ENCODE measurements at regions not wholly inside any gene's neighbourhood (a gene's known extent, or its start where the extent isn't known, plus 50 kb on each side); places are given as distances from the start of the nearest gene placed in this dataset.

DNA sequence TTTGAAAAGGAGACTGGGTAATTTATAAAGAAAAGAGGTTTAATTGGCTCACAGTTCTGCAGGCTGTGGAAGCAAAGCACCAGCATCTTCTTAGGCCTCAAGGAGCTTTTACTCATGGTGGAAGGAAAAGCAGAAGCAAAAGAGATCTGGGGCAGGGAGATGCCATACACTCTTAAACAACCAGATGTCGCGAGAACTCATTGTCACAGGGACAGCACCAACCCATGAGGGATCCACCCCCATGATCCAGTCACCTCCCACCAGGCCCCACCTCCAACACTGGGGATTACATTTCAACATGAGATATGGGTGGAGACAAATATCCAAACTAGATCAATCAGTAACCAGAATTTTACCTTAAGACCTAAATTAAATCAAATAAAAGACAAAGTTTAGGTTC, 87.2 kb downstream of the C11orf91 start:
- Mint-ChIP-seq H3K27me3 (ENCODE audit: low read depth in 3 of 3) (peaks cover 2 to 5% (median 2%) of the 10 kb centered on the region in 3 donors), H3K4me1 (no peaks in the 10 kb centered on the region), H3K27ac (no peak overlapping the region), H3K9me3 (peaks cover 0 to 7% (median 2%) of the 10 kb centered on the region in 7 donors), H3K36me3 (no peaks in the 10 kb centered on the region), H3K4me3 (no peak overlapping the region)
- H3K36me3 ChIP-seq (replicated peaks in 1 of 2; ENCODE audit: control insufficient read depth in 1 of 2, insufficient read depth in 2 of 2, low read length in 2 of 2): no peaks in the 10 kb centered on the region
- no peaks in the 10 kb centered on the region for H3K79me2 ChIP-seq (ENCODE audit: insufficient read depth, low read length)
- WGBS (ENCODE audit: insufficient coverage): 64% methylated on average over 2 of the region's 2 CpGs
- H3K27ac ChIP-seq (ENCODE audit: low read depth in 1 of 2, low read length in 2 of 2): no peak overlapping the region
- H2AFZ ChIP-seq (ENCODE audit: insufficient read depth, low read depth, low read length, poor library complexity, severe bottlenecking): no peak overlapping the region
- H3K4me3 ChIP-seq (replicated peaks in 1 of 3; ENCODE audit: low read depth in 2 of 3, low read length in 3 of 3): no peak overlapping the region
- intact Hi-C loops (cut with micrococcal nuclease): no loop called here
- H3K9me3 ChIP-seq (replicated peaks in 1 of 2; ENCODE audit: control insufficient read depth in 1 of 2, insufficient read depth in 1 of 2, low read length in 2 of 2): no peaks in the 10 kb centered on the region
- no peaks in the 10 kb centered on the region for H3K4me1 ChIP-seq (ENCODE audit: control insufficient read depth in 1 of 2, insufficient read depth in 2 of 2, low read length in 2 of 2)
- H3K9ac ChIP-seq (ENCODE audit: insufficient read depth, low read length, poor library complexity, severe bottlenecking): no peak overlapping the region
- no peaks in the 10 kb centered on the region for H3K27me3 ChIP-seq (ENCODE audit: control insufficient read depth in 2 of 2, insufficient read depth in 2 of 2, low read length in 2 of 2)
- no peak overlapping the region for H3K4me2 ChIP-seq (replicated peaks; ENCODE audit: extremely low read depth, low read length, poor library complexity, severe bottlenecking)
- no peak for DNase-seq
- TF ChIP-seq, protein P1, sequence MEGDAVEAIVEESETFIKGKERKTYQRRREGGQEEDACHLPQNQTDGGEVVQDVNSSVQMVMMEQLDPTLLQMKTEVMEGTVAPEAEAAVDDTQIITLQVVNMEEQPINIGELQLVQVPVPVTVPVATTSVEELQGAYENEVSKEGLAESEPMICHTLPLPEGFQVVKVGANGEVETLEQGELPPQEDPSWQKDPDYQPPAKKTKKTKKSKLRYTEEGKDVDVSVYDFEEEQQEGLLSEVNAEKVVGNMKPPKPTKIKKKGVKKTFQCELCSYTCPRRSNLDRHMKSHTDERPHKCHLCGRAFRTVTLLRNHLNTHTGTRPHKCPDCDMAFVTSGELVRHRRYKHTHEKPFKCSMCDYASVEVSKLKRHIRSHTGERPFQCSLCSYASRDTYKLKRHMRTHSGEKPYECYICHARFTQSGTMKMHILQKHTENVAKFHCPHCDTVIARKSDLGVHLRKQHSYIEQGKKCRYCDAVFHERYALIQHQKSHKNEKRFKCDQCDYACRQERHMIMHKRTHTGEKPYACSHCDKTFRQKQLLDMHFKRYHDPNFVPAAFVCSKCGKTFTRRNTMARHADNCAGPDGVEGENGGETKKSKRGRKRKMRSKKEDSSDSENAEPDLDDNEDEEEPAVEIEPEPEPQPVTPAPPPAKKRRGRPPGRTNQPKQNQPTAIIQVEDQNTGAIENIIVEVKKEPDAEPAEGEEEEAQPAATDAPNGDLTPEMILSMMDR (IDR thresholded peaks at IDR 0.05): no peak
- no peaks in the 10 kb centered on the region for H4K20me1 ChIP-seq (ENCODE audit: insufficient read depth, low read length)

- no peak overlapping the region for H3K4me3 ChIP-seq (replicated peaks in 1 of 3; ENCODE audit: low read depth in 2 of 3, low read length in 3 of 3)
- H3K4me2 ChIP-seq (replicated peaks; ENCODE audit: extremely low read depth, low read length, poor library complexity, severe bottlenecking): no peak overlapping the region
- H3K79me2 ChIP-seq (ENCODE audit: insufficient read depth, low read length): no peaks in the 10 kb centered on the region
- no peaks in the 10 kb centered on the region for H4K20me1 ChIP-seq (ENCODE audit: insufficient read depth, low read length)
- H3K9ac ChIP-seq (ENCODE audit: insufficient read depth, low read length, poor library complexity, severe bottlenecking): no peak overlapping the region
- no peaks in the 10 kb centered on the region for H3K36me3 ChIP-seq (replicated peaks in 1 of 2; ENCODE audit: control insufficient read depth in 1 of 2, insufficient read depth in 2 of 2, low read length in 2 of 2)
- H3K9me3 Mint-ChIP-seq: peaks cover 0 to 7% (median 0%) of the 10 kb centered on the region in 7 donors
- DNase-seq: no peak
- no peaks in the 10 kb centered on the region for H3K4me1 ChIP-seq (ENCODE audit: control insufficient read depth in 1 of 2, insufficient read depth in 2 of 2, low read length in 2 of 2)
- no peaks in the 10 kb centered on the region for H3K36me3 Mint-ChIP-seq
- WGBS (ENCODE audit: insufficient coverage): 100% methylated on average over 1 of the region's 2 CpGs
- H3K27me3 Mint-ChIP-seq (ENCODE audit: low read depth in 3 of 3): peaks cover 2% of the 10 kb centered on the region in 3 donors
- H3K27ac Mint-ChIP-seq: no peak overlapping the region
- no peak overlapping the region for H3K27ac ChIP-seq (ENCODE audit: low read depth in 1 of 2, low read length in 2 of 2)
- intact Hi-C loops (cut with micrococcal nuclease): no loop called here
- TF ChIP-seq, protein P1 (IDR thresholded peaks at IDR 0.05): no peak
- no peaks in the 10 kb centered on the region for H3K4me1 Mint-ChIP-seq
- H3K4me3 Mint-ChIP-seq: no peak overlapping the region
- no peaks in the 10 kb centered on the region for H3K9me3 ChIP-seq (replicated peaks in 1 of 2; ENCODE audit: control insufficient read depth in 1 of 2, insufficient read depth in 1 of 2, low read length in 2 of 2)
- no peak overlapping the region for H2AFZ ChIP-seq (ENCODE audit: insufficient read depth, low read depth, low read length, poor library complexity, severe bottlenecking)
- H3K27me3 ChIP-seq (ENCODE audit: control insufficient read depth in 2 of 2, insufficient read depth in 2 of 2, low read length in 2 of 2): no peaks in the 10 kb centered on the region
These were observed 89.7 kb downstream of the C11orf91 start for GRCh38 chr11:33610903-33611302.
